SW 1271 (cell line): ENCODE measurements at regions not wholly inside any gene's neighbourhood (a gene's known extent, or its start where the extent isn't known, plus 50 kb on each side); places are given as distances from the start of the nearest gene placed in this dataset.

Source experiments
- DNase-seq, 2 experiments: peaks; one replicate each; lab custom pipeline; 2025; lab: John Stamatoyannopoulos, UW

- no peak for DNase-seq
These were observed 159.9 kb upstream of the RNF32 start for GRCh38 chr7:156480671-156481070.

GRCh38 chr7:156479596-156479995, 161.0 kb upstream of the RNF32 start:
- no peak for DNase-seq

GRCh38 chr7:156478486-156478885, 162.1 kb upstream of the RNF32 start:
- DNase-seq, result no peak

GRCh38 chr7:156475666-156476065, 164.9 kb upstream of the RNF32 start:
- no peak for DNase-seq

- DNase-seq, result no peak
These were observed 165.4 kb upstream of the RNF32 start for GRCh38 chr7:156475179-156475578.

- DNase-seq, result no peak
These were observed 166.3 kb upstream of the RNF32 start for GRCh38 chr7:156474241-156474743.

GRCh38 chr7:156473476-156474240, 166.9 kb upstream of the RNF32 start:
- peak in 1 of 2 experiments; percentile 26 for DNase-seq

- DNase-seq, result no peak
These were observed 168.3 kb upstream of the RNF32 start for GRCh38 chr7:156472267-156472666.

GRCh38 chr7:156470399-156471320, 169.9 kb upstream of the RNF32 start:
- no peak for DNase-seq

GRCh38 chr7:156466955-156467625, 173.5 kb upstream of the RNF32 start:
- no peak for DNase-seq

GRCh38 chr7:156466272-156466671, 174.3 kb upstream of the RNF32 start:
- DNase-seq, result no peak

- DNase-seq, result no peak
These were observed 175.4 kb upstream of the RNF32 start for GRCh38 chr7:156465186-156465585.

GRCh38 chr7:156464339-156464738, 176.2 kb upstream of the RNF32 start:
- DNase-seq, result no peak

- no peak for DNase-seq
These were observed 177.3 kb upstream of the RNF32 start for GRCh38 chr7:156463280-156463679.

GRCh38 chr7:156461881-156462665, 178.5 kb upstream of the RNF32 start:
- DNase-seq, result no peak

GRCh38 chr7:156460858-156461627, 179.5 kb upstream of the RNF32 start:
- DNase-seq, result no peak

GRCh38 chr7:156459582-156459981, 181.0 kb upstream of the RNF32 start:
- no peak for DNase-seq

GRCh38 chr7:156459067-156459466, 181.5 kb upstream of the RNF32 start:
- DNase-seq, result no peak

GRCh38 chr7:156458011-156458410, 182.6 kb upstream of the RNF32 start:
- no peak for DNase-seq

- DNase-seq, result no peak
These were observed 184.0 kb upstream of the RNF32 start for GRCh38 chr7:156456503-156457115.
